SU-DHL-6 (cell line): ENCODE measurements at regions not wholly inside any gene's neighbourhood (a gene's known extent, or its start where the extent isn't known, plus 50 kb on each side); places are given as distances from the start of the nearest gene placed in this dataset.

Experiments
- CTCF ChIP-seq: fragments of 200-600 bp; sonication (generic); IDR thresholded peaks from one replicate; pipeline ENCODE4 v1.5.1; 2017; ENCODE audit warnings: antibody characterized with exemption, mild to moderate bottlenecking, low read length, moderate library complexity; ENCODE audit not compliant: insufficient read depth, poor library complexity, severe bottlenecking
- EZH2phosphoT487 ChIP-seq: fragments of 200-600 bp; sonication (generic), shearing (Covaris generic); conservative IDR thresholded peaks from 2 replicates; pipeline ENCODE4 v1.6.1; 2018; ENCODE audit warnings: mild to moderate bottlenecking, antibody characterized with exemption, low read length, moderate library complexity, mixed read lengths

- TF ChIP-seq CTCF (no peak), EZH2phosphoT487 (no peak)
Observed at GRCh38 chr6:119545245-119545644, 195.7 kb upstream of the MAN1A1 start.
